GM21447 (cell line): ENCODE measurements at regions not wholly inside any gene's neighbourhood (a gene's known extent, or its start where the extent isn't known, plus 50 kb on each side); places are given as distances from the start of the nearest gene placed in this dataset.
"Not testable (repeated sequence)": the region's sequence is repeated elsewhere in the genome, so short reads cannot be mapped to it uniquely, and the experiment has no call there.

Source experiments
- ATAC-seq: cut with Tn5 transposase; IDR thresholded peaks from one replicate; pipeline ENCODE4 v1.9.1; 2021; ENCODE audit not compliant: unreplicated experiment

- ATAC-seq = no peak
These were observed 353.2 kb upstream of the TENM3 start for GRCh38 chr4:181890031-181890430.

GRCh38 chr4:181890911-181891310, 352.3 kb upstream of the TENM3 start:
- ATAC-seq = no peak

- ATAC-seq = no peak
These were observed 346.6 kb upstream of the TENM3 start for GRCh38 chr4:181896614-181897013.

- no peak for ATAC-seq
These were observed 345.3 kb upstream of the TENM3 start for GRCh38 chr4:181897935-181898334.

- ATAC-seq = not testable (repeated sequence)
These were observed 340.8 kb upstream of the TENM3 start for GRCh38 chr4:181902404-181902803.

- no peak for ATAC-seq
These were observed 337.5 kb upstream of the TENM3 start for GRCh38 chr4:181905708-181906107.

GRCh38 chr4:181908168-181908567, 335.0 kb upstream of the TENM3 start:
- no peak for ATAC-seq

- no peak for ATAC-seq
These were observed 333.8 kb upstream of the TENM3 start for GRCh38 chr4:181909368-181909767.

GRCh38 chr4:181911420-181911819, 331.8 kb upstream of the TENM3 start:
- ATAC-seq = no peak

- ATAC-seq = no peak
These were observed 309.7 kb upstream of the TENM3 start for GRCh38 chr4:181933471-181933870.

GRCh38 chr4:181938631-181939030, 304.6 kb upstream of the TENM3 start:
- ATAC-seq = no peak

- ATAC-seq = no peak
These were observed 303.8 kb upstream of the TENM3 start for GRCh38 chr4:181939199-181939945.

GRCh38 chr4:181944527-181944926, 298.7 kb upstream of the TENM3 start:
- no peak for ATAC-seq

- no peak for ATAC-seq
These were observed 296.3 kb upstream of the TENM3 start for GRCh38 chr4:181946902-181947301.

GRCh38 chr4:181948839-181949382, 294.3 kb upstream of the TENM3 start:
- ATAC-seq = no peak

- ATAC-seq = no peak
These were observed 293.4 kb upstream of the TENM3 start for GRCh38 chr4:181949704-181950312.

- ATAC-seq = no peak
These were observed 292.7 kb upstream of the TENM3 start for GRCh38 chr4:181950372-181951127.

- no peak for ATAC-seq
These were observed 291.9 kb upstream of the TENM3 start for GRCh38 chr4:181951265-181951664.

- ATAC-seq = no peak
These were observed 290.7 kb upstream of the TENM3 start for GRCh38 chr4:181952478-181952877.

GRCh38 chr4:181956512-181956911, 286.7 kb upstream of the TENM3 start:
- no peak for ATAC-seq

- no peak for ATAC-seq
These were observed 286.1 kb upstream of the TENM3 start for GRCh38 chr4:181957088-181957487.

- ATAC-seq = no peak
These were observed 284.8 kb upstream of the TENM3 start for GRCh38 chr4:181958446-181958845.
